ENCODE measurements at regions not wholly inside any gene's neighbourhood (a gene's known extent, or its start where the extent isn't known, plus 50 kb on each side); places are given as distances from the start of the nearest gene placed in this dataset.

DNA sequence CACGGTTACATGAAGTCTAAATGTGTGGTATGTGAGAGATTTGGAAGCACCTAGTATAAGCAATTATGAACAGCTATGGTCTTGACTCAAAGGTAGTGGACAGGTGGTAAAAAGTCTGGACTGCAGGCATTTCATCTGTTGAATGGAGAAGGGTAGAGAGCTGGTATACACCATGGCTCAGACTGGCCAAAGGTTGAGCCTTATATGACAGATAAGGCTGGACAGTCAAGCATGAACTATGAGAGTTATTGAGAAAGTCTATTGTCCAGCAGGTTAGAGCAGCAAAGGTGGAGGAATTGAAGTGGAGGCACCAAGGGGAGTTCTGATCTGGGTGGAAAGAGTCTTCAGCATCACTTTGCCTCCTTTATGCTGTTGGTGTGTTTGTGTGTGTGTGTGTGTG lies 346.7 kb upstream of the SLC14A2 start:
- no peak for TF ChIP-seq POLR2AphosphoS5 (IDR thresholded peaks at IDR 0.05)
- TF ChIP-seq POLR2A (IDR thresholded peaks at IDR 0.05): no peak

Measured in breast epithelium (tissue), 3 donors.